IMR-90 (cell line): ENCODE measurements at regions not wholly inside any gene's neighbourhood (a gene's known extent, or its start where the extent isn't known, plus 50 kb on each side); places are given as distances from the start of the nearest gene placed in this dataset.

Experiments
- CTCF ChIP-seq: conservative IDR thresholded peaks from 2 replicates; pipeline ENCODE4 v1.5.1; 2012; ENCODE audit warnings: mild to moderate bottlenecking, low read depth, low read length, improper control_type of control experiment
- POLR2A ChIP-seq: IDR thresholded peaks from 2 replicates; pipeline ENCODE4 v1.6.1; 2012; ENCODE audit warnings: mild to moderate bottlenecking, low read depth, low read length

GRCh38 chr12:94803939-94804338 is 153.6 kb upstream of the TMCC3 start:
- no peak for TF ChIP-seq CTCF
- TF ChIP-seq POLR2A: no peak
